Sigmoid colon (tissue), 6 donors: ENCODE measurements at regions not wholly inside any gene's neighbourhood (a gene's known extent, or its start where the extent isn't known, plus 50 kb on each side); places are given as distances from the start of the nearest gene placed in this dataset.

Experiments used
- DNase-seq: peaks from one replicate; pipeline ENCODE4 v3.0.0-alpha.2; 2019
- H3K27ac ChIP-seq, 4 donors: fragments of 200-600 bp; sonication (generic); one replicate each; pipeline ENCODE4 v1.5.1; 2016 to 2019; ENCODE audit warnings: mild to moderate bottlenecking in 1 of 4
- H3K27me3 ChIP-seq, 3 donors: fragments of 200-600 bp; sonication (generic); one replicate each; pipeline ENCODE4 v1.5.1; 2019; ENCODE audit warnings: mild to moderate bottlenecking in 1 of 3
- H3K36me3 ChIP-seq, 4 donors: fragments of 200-600 bp; sonication (generic); one replicate each; pipeline ENCODE4 v1.5.1; 2016 to 2019
- H3K4me1 ChIP-seq, 4 donors: fragments of 200-600 bp; sonication (generic); one replicate each; pipeline ENCODE4 v1.5.1; 2017 to 2019
- H3K4me3 ChIP-seq, 4 donors: fragments of 200-600 bp; sonication (generic); one replicate each; pipeline ENCODE4 v1.5.1; 2017 to 2019; ENCODE audit warnings: mild to moderate bottlenecking in 2 of 4, moderate library complexity in 1 of 4
- H3K9me3 ChIP-seq, 4 donors: fragments of 200-600 bp in 3 of 4; sonication (generic) in 3 of 4; one replicate each; pipeline versions ENCODE4 v1.5.1 to v1.6.1; 2013 to 2019
- EP300 ChIP-seq, 4 donors: sonication (generic); formaldehyde crosslinking; IDR thresholded peaks; one replicate each; pipeline ENCODE4 v1.6.1; 2017; ENCODE audit warnings: antibody characterized with exemption in 4 of 4
- POLR2A ChIP-seq, 2 donors: fragments of 450-650 bp; IDR thresholded peaks; one replicate each; pipeline ENCODE4 v1.6.1; 2016; ENCODE audit warnings: antibody characterized with exemption in 2 of 2, mild to moderate bottlenecking in 2 of 2, moderate library complexity in 2 of 2
- POLR2AphosphoS5 ChIP-seq, 4 donors: sonication (generic); formaldehyde crosslinking; IDR thresholded peaks; one replicate each; pipeline ENCODE4 v1.6.1; 2017; ENCODE audit warnings: antibody characterized with exemption in 4 of 4
- WGBS, 2 donors: extraction: QIAGEN DNeasy Blood & Tissue Kit; methylation state at CpG; one replicate each; pipeline ENCODE4 v1.1.7; 2013; 5-methylcytosine and 5-hydroxymethylcytosine counted together
- intact Hi-C: fragments of 100-400 bp; cut with DNase I; formaldehyde crosslinking; loops from one replicate; pipeline ENCODE4 v1.15.1; 2023
- TF ChIP-seq, protein P1 (sequence below), 4 experiments: fragments of 450-650 bp in 3 of 4; fragments of 200-600 bp in 1 of 4; IDR thresholded peaks; one replicate each; pipeline ENCODE4 v1.5.1; 2016 to 2019; ENCODE audit warnings: antibody characterized with exemption in 4 of 4, mild to moderate bottlenecking in 3 of 4, moderate library complexity in 2 of 4
- donor health status: healthy with polysubstance abuse.
- donor health status: healthy.

DNA sequence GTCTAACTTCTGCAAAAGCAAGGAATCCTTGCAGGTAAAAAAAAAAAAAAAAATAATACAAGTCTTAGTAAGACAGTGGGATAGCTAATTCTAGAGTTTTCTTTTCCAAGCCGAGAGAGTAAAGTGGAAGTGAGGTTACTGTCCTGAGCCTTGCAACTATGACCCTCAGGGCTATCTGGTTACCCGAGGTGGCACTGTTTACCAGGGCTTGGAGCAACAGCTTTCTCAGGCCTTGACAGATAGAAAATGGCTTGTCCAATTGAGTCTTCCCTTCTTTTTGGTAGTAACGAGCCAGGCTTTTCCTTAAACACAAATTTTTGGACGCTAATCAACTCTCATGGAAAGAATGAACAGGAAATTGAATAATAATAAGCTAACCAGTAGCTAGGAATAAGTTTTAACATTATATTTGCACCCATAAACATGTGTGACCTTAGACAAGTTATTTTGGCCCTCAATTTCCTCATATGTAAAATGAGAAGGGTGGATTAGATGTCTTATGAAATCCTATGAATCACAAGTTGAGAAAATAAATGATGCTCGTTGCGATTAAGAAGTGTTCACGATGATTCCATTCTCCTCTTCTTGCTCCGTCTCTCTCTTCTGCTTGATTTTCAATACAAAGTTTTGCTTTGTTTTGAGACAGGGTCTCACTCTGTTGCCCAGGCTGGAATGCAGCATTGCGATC, 236.9 kb upstream of the KBTBD8 start:
- Histone ChIP-seq H3K27me3 (no peaks in the 10 kb centered on the region), H3K27ac (no peak overlapping the region), H3K36me3 (no peaks in the 10 kb centered on the region), H3K9me3 (no peaks in the 10 kb centered on the region), H3K4me1 (no peaks in the 10 kb centered on the region), H3K4me3 (no peak overlapping the region)
- DNase-seq = no peak
- no peak for TF ChIP-seq POLR2A (IDR thresholded peaks at IDR 0.05)
- TF ChIP-seq, protein P1, sequence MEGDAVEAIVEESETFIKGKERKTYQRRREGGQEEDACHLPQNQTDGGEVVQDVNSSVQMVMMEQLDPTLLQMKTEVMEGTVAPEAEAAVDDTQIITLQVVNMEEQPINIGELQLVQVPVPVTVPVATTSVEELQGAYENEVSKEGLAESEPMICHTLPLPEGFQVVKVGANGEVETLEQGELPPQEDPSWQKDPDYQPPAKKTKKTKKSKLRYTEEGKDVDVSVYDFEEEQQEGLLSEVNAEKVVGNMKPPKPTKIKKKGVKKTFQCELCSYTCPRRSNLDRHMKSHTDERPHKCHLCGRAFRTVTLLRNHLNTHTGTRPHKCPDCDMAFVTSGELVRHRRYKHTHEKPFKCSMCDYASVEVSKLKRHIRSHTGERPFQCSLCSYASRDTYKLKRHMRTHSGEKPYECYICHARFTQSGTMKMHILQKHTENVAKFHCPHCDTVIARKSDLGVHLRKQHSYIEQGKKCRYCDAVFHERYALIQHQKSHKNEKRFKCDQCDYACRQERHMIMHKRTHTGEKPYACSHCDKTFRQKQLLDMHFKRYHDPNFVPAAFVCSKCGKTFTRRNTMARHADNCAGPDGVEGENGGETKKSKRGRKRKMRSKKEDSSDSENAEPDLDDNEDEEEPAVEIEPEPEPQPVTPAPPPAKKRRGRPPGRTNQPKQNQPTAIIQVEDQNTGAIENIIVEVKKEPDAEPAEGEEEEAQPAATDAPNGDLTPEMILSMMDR (IDR thresholded peaks at IDR 0.05) = no peak
- no peak for TF ChIP-seq POLR2AphosphoS5 (IDR thresholded peaks at IDR 0.05)
- no peak for TF ChIP-seq EP300 (IDR thresholded peaks at IDR 0.05)
- intact Hi-C loops = loop anchor here (5.0 kb wide), 1 partner anchor 36 kb away; no protein-coding TSS in a partner anchor
- WGBS, 2 donors = 86 to 93% methylated on average over 9 of the region's 9 CpGs

GRCh38 chr3:66762916-66763693, 235.0 kb upstream of the KBTBD8 start:
- no peak for TF ChIP-seq POLR2A (IDR thresholded peaks at IDR 0.05)
- no peak for TF ChIP-seq EP300 (IDR thresholded peaks at IDR 0.05)
- no peak for TF ChIP-seq POLR2AphosphoS5 (IDR thresholded peaks at IDR 0.05)
- TF ChIP-seq, protein P1 (IDR thresholded peaks at IDR 0.05) = no peak
- H3K27ac ChIP-seq = peak overlapping the region in 1 of 4 donors; percentile 34

GRCh38 chr3:66778107-66778506, 220.0 kb upstream of the KBTBD8 start:
- Histone ChIP-seq H3K27ac (no peak overlapping the region), H3K4me3 (no peak overlapping the region), H3K27me3 (no peaks in the 10 kb centered on the region), H3K4me1 (peaks cover 0 to 4% (median 0%) of the 10 kb centered on the region in 4 donors), H3K9me3 (no peaks in the 10 kb centered on the region), H3K36me3 (no peaks in the 10 kb centered on the region)
- no peak for DNase-seq
- intact Hi-C loops = no loop called here
- no peak for TF ChIP-seq POLR2A (IDR thresholded peaks at IDR 0.05)
- TF ChIP-seq EP300 (IDR thresholded peaks at IDR 0.05) = no peak
- TF ChIP-seq POLR2AphosphoS5 (IDR thresholded peaks at IDR 0.05) = no peak
- TF ChIP-seq, protein P1 (IDR thresholded peaks at IDR 0.05) = no peak
- WGBS, 2 donors = 85 to 89% methylated on average over 5 of the region's 5 CpGs

More at GRCh38 chr3:66762916-66763693, 235.0 kb upstream of the KBTBD8 start:
- H3K4me1 ChIP-seq = no peaks in the 10 kb centered on the region
- H3K27me3 ChIP-seq = no peaks in the 10 kb centered on the region
- 79 to 80% methylated on average over 6 of the region's 6 CpGs for WGBS, 2 donors
- H3K9me3 ChIP-seq = no peaks in the 10 kb centered on the region
- no peak for DNase-seq
- no peak overlapping the region for H3K4me3 ChIP-seq
- intact Hi-C loops = loop anchor here (5.0 kb wide), 1 partner anchor 34 kb away; no protein-coding TSS in a partner anchor
- no peaks in the 10 kb centered on the region for H3K36me3 ChIP-seq

DNA sequence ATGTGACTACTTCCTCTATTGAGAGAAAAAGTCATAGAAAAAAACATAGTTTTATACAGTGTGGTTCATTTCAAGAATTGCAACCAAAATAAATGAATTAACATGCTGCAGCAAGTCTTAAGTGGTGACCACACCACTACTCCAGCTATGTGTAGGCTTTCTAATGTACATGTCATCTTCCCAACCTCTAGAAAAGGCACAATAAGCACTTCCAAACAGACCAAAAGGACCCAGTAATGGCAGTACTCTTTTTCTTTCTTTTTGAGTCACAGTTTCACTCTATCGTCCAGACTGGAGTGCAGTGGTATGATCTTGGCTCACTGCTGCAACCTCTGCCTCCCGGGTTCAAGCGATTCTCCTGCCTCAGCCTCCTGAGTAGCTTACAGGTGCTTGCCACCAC, 219.3 kb upstream of the KBTBD8 start:
- TF ChIP-seq, protein P1 (IDR thresholded peaks at IDR 0.05) = no peak
- TF ChIP-seq POLR2AphosphoS5 (IDR thresholded peaks at IDR 0.05) = no peak
- TF ChIP-seq EP300 (IDR thresholded peaks at IDR 0.05) = no peak
- TF ChIP-seq POLR2A (IDR thresholded peaks at IDR 0.05) = no peak

More for the DNA sequence above, 219.3 kb upstream of the KBTBD8 start:
- H3K9me3 ChIP-seq = no peaks in the 10 kb centered on the region
- no peak overlapping the region for H3K27ac ChIP-seq
- 86 to 96% methylated on average over 3 of the region's 3 CpGs for WGBS, 2 donors
- no peak for DNase-seq
- peaks cover 0 to 4% (median 0%) of the 10 kb centered on the region in 4 donors for H3K4me1 ChIP-seq
- H3K27me3 ChIP-seq = no peaks in the 10 kb centered on the region
- intact Hi-C loops = no loop called here
- H3K36me3 ChIP-seq = no peaks in the 10 kb centered on the region
- H3K4me3 ChIP-seq = no peak overlapping the region
